HS-5 (cell line): ENCODE measurements at regions not wholly inside any gene's neighbourhood (a gene's known extent, or its start where the extent isn't known, plus 50 kb on each side); places are given as distances from the start of the nearest gene placed in this dataset.
"Not testable (repeated sequence)": the region's sequence is repeated elsewhere in the genome, so short reads cannot be mapped to it uniquely, and the experiment has no call there.

Experiments
- DNase-seq: peaks from one replicate; pipeline ENCODE4 v3.0.0-alpha.2; 2012; ENCODE audit warnings: low read depth

DNA sequence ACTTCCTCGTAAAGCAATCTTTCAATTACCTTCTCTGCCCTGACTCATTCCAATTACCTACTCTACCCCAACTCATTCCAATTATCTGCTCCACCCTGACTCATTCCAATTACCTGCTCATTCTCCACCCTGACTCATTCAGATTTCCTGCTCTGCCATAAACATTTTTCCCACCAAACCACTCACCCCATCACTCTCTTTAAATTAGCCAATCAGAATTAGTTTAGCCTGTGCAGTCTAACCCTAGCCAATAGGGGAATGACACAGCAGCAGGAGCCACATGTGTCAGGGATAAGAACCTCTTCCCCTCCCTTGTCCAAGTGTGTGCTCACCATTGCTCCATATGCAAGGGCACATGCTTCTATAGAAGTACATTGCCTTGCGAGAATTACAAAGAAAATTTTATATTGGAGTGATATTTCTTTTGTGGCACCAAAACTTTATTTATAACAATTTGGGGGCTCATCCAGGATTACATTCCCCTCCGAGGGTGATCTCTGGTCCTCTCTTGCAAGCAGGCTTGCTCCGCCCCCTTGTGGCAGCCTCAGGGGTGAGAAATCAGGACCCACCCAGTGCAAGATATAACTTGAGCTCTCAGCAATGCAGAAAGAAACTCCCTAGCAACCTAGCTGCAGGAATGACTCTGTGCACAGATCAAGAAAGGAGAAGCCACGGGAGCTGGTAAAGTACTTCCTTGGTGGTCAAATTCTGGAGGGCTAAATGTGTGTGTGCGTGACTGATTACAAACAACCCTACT, 551.9 kb upstream of the EYS start:
- DNase-seq, result not testable (repeated sequence)

DNA sequence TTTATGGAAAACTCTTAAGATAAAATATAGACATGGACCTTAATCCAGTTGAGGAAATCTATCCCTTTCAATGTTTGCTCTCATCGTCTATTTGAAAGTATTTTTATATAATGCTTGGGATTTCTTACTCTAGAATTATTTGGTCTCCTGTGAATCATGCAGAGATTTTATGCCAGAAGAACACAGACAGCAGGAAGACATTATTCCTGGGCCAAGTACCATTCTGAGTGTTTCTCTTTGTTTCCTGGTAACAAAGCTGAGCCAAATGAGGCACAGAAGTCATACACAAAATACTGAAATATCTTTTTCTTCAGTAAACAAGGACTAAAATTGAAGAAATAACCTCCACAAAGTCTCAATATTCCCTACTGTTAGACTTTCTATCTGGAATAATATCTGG, 538.2 kb upstream of the EYS start:
- DNase-seq, result no peak

DNA sequence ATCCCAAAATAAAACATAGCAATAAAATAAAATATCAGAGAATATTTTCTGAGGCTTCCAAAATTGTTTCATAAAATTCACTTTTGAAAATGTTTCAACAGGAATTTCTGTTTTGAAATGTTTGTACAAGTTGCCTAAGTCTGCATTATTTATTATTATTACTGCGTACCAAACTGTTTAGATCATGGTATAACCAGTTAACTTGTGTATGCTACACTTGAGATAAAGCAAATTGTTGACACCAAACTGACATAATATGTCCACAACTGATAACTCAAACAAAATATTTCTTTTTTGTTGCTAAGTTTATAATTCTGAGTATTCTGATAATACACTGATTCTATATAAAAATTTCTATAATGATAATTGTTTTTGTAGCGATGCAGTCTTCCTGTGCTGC, 531.8 kb upstream of the EYS start:
- no peak for DNase-seq

DNA sequence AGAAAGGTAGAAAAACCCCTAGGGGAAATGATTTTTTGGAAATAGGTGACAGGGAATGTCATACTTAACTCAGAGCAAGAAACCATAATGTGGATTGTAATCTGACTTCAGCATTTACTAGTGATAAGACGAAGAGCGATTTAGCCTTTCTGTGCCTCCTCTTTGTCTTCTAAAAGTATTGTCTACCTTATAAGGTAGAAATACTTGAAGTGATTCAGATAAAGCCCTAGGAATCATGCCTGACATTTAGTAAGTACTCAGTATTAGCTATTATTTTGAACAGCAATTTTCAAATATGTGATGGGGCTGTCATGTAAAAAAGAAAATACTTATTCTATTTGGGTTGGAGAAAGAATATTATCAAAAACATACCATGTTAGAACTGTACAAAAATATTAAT, 525.9 kb upstream of the EYS start:
- no peak for DNase-seq

DNA sequence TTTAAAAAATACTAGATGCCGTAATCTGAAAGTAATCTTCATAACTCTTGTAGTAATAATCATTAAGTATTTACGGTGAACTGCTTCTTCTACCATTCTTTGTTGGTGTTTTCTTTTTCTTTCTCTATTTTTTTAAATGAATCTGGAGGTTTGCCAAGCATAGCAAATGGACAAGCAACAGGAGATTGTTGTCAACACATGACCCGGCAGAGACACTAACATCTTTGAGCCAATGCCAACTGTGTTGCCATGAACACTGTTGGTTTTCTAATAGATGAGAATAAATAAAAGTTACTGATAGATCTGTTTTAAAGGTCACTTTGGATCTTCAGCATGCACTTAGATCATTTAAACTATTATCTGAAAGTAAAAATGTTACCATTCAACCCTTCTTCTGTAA, 523.6 kb upstream of the EYS start:
- DNase-seq, result no peak

DNA sequence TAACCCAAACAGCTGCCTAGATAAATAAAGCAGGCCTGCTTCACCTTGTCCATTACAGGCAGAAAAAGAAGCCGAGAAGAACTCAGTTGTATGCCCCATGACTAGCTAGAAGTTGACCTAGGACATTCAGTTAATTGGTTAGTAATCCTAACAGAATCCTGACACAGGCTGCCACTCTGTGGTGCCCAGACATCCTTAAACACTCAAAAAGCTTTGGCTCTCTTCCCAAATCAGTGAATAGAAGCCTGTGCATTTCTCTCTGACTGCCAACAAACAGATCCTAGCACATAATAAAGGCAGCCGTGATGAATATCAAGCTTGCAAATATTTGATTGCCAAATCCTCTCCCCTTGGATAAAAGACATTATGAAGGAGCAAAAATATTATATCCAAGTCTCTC, 519.1 kb upstream of the EYS start:
- DNase-seq, result peak; percentile 25

DNA sequence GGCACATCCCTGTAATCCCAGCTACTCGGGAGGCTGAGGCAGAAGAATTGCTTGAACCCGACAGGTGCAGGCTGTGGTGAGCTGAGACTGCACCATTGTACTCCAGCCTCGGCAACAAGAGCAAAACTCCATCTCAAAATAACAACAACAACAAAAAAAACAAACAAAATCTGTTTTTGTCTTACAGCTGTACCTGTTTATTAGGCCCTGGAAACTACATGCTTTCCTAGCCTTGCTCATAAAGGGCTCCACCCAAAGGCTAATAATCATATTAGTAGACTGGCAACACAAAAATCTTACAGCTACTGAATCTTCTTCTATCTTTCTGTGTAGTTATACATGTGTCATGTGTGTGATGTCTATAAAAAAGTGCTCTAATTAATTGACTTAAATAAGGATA, 503.9 kb upstream of the EYS start:
- no peak for DNase-seq

DNA sequence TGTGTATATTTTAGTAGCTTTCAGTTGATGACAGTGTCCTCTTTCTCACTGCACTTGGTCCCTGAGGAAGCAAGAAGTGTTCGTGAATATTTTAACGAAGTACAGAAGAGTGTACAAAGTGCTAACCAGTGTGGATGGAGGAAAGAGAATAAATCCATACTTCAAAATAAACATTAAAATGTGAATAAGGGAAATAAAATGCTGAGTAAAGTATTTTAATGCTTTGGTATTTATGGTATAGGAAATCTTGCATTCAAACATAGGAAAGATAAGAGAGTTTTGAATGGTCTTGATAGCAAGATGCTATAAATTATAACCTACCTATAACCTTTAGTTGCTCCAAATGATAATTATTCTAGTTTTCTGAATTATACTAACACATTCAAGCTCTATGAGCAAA, 493.4 kb upstream of the EYS start:
- DNase-seq, result no peak

DNA sequence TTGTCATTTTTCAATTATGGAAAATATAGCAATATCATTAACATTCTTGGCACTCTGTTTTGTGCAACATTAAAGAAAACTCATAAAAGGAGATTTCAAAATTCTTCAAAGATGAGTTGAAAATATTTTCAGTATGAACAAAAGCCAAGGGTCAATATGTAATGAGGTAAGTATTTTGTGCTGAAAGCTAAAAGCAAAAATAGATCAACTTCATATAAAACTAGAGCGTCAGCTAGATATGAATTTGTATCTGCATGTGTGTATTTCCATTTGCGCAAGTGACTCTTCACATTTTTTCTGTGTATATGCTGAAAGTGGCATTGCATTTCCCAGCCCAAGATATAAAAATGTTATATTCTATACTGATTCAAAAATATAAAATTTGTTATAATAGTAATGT, 492.1 kb upstream of the EYS start:
- DNase-seq, result peak; percentile 71

DNA sequence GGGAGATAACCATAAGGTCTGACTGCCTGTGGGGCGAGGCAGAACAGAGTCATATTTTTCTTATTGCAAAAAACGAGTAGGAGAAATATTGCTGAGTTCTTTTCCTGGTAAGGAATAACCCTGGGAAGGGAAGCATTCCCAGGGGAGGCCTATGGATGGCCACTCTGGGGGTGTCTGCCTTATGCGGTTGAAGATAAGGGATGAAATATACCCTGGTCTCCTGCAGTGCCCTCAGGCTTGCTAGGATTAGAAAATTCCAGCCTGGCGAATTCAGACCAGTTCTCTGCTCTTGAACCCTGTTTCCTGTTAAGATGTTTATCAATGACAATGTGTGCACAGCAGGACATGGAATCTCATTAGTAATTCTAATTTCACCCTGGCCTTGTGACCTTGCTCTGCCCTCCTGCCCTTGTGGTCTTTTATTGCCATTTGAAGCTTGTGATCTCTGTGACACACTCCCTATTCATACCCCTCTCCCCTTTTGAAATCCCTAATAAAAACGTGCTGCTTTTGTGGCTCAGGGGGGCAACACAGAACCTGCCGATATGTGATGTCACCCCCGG, 491.1 kb upstream of the EYS start:
- no peak for DNase-seq

DNA sequence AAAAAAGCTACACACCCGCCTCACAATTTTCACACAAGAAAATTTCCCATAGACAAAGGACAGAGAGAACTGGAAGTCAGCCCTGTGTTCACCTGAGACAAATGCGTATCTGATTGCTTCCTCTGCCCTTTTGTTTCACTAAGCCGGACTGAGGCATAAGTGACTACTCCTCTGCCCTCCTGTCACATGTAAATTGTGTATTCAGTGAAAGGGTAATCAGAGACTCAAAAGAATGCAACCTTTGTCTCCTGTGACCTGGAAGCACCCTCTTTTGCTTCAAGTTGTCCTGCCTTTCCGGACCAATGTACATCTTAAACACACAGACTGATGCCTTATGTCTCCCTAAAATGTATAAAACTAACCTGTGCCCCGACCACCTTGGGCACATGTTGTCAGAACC, 483.8 kb upstream of the EYS start:
- no peak for DNase-seq

DNA sequence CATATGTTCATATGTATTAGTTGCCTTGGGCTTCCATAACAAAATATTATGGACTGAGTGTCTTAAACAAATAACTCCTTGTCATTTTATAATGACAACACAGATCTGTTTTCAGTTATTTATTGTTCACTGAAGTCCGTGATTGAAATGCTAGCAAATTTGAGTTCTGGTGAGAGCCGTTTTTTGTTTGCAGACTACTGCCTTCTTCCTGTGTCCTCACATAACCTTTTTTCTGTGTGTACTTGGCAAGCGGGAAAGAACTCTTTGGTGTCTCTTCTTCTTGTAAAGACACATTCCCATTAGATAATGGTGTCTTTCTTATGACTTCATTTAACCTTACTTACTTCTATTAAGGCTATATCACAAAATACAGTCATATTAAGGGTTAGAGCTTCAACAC, 482.9 kb upstream of the EYS start:
- DNase-seq, result no peak

DNA sequence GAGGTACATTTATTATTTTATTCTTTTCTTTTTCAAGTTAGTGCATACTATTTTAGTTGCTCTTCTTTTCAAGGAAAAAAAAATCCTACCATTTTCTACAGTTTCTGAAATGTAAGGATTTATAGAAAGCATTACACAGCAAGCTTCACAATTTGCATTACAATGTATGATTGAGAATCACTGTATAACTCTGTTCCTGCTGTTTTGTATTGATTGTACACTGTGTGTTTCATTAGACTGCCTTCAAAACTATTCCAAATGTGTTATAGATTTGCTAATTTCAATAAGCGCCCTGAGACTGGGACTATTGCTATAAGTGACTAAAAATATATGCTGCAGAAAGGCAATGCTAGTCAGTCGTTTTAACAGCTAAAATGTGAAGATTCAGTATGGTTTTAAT, 479.7 kb upstream of the EYS start:
- no peak for DNase-seq

DNA sequence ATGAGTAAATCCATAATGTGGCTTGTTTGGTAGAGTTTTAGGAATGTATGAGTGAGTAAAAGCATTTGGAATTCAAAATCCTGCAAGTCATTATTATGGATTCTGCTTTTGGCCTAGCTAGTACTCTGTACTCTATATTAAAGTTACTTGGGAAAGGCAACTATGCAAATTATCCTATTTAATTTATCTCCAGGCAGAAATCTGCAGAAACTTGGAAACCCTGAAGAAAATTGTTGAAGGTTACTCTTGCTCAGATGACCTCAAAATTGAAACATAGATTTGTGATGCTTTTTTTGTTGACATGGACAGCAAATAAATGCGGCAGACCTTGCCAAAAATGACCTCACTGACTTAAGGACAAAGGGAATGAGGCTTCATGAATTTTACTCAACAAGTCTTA, 477.1 kb upstream of the EYS start:
- peak; percentile 80 for DNase-seq

DNA sequence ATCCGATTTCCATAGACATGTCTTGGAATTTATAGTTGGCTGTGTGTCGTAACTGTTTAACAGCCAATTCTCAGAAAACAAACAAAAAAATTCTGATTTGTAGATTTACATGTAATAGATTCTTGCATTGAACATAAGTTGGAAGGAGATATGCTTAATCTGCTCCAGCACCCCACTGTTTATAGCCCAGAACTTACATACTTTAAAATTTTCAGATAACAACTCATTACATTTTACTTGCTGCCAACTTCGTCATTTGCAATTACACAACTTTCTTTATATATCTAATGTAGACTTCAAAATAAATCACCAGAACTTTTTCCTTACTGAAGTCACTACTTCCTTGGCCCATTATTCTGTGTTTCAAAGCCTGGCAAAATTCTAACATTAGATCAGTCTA, 472.3 kb upstream of the EYS start:
- no peak for DNase-seq

DNA sequence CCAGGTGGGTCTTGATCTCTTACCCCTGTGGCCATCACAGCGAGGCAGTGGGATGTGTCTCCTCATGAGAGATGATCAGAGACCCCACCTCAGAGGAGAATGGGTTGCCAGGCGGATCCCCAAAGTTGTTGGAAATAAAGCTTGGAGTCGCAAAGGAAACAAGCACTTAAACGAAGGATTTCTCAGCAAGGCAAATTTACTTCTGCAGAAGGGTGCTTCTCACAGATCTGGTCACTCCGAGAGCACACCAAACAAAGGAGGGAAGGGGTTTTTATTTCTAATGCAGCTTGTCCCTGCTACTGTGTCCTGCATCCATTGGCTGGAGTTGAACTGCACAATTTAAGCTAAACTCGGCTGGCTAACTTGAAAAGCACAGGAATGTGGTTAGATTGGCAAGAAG, 466.6 kb upstream of the EYS start:
- no peak for DNase-seq

DNA sequence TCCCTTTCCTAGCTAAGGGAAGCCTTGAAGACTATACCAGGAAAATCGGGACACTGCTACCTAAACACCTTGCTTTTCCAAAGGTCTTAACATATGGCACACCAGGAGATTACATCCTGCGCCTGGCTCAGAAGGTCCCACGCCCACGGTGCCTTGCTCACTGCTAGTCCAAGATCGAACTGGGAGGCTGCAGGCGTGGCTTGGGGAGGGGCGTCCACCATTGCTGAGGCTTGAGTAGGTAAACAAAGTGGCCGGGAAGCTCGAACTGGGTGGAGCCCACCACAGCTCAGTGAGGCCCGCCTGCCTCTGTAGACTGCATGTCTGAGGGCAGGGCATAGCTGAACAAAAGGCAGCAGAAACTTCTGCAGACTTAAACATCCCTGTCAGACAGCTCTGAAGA, 459.7 kb upstream of the EYS start:
- not testable (repeated sequence) for DNase-seq

DNA sequence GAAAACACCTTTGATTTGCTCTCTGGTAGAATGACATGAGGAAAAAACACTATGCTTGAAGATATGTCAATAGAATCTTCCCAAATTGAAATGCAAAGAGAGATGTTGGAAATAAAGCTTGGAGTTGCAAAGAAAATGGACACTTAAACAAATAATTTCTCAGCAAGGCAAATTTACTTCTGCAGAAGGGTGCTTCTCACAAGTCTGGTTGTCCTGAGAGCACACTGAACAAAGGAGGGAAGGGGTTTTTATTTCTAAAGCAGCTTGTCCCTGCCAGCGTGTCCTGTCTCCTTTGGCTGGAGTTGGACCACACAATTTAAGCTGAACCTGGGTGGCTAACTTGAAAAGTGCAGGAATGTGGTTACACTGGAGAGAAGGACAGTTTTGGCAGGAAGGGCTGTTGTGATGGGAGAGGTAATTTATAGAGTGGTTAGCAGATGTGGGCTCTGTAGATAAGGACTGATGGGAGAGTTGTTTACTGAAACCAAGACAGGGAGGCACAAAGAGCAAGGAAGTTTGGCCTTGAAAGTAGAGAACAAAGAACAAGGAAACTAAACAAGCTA, 454.6 kb upstream of the EYS start:
- DNase-seq, result no peak

DNA sequence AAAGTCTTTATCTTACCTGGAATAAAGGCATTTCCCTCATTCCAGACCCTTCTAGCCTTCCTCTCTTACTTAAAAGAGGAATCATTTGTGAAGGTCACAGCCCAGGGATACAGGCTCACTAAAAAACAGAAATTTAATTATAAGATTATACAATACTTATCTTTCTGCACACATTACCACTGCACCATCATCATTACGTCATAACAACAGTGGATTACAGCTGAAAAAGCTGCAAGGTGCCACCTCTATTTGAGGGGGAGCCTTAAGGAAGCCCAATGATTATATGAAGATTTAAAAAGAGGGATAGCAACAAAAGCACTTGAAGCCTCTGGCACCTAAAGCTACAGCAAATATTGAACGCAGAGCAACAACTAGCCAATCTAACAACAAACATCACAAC, 452.9 kb upstream of the EYS start:
- no peak for DNase-seq

DNA sequence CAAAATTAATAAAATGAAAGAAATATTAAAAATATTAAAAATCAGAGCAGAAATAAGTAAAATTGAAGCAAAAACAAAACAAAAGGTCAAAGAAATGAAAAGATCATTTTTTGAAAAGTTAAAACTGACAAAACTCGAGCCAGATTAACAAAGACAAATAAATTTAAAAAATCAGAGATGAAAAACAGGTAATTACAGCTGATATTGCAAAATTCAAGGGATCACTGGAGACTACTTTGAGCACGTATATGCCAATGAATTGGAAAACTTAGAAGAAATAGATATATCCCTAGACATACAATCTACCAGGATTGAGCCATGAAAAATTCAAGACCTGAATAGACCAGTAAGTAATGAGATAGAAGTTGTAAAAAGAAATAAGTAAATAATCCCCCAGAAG, 446.2 kb upstream of the EYS start:
- no peak for DNase-seq

DNA sequence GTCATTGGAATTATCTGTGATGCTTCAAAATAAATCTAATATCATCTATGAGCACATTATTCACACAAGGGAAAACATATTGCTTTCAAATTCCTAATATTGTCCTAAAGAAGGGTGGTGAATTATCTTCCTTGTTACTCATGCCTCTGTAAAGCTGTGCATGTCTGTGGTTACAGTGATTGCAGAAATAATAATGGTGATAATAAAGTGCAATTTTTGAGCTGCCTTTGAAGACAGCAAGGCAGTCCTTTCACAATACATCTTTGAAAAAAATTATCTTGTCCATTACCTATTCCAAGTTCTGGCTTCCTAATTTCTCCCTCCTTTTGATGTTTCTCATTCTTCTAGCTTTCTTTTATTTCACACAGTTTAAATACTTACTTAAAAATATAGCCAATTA, 442.1 kb upstream of the EYS start:
- no peak for DNase-seq

DNA sequence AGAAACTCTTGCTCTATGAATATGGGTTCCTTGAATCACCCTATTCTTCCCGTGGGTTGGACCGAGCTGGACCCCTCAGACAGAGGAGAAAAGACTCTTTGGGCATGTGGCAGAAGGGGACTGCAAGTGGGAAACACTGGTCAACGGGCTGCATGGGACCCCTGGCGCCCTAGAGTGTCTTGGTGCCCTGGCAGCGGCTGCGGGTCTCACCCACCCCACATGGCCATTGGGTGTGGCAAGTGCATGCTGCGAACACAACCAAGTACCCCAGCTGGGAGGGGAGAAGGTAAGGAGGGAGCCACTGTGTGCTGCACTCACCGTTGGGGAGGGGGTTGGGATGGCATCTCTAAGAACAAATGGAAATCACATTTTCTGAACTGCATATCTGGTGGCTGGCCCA, 438.8 kb upstream of the EYS start:
- DNase-seq, result no peak

DNA sequence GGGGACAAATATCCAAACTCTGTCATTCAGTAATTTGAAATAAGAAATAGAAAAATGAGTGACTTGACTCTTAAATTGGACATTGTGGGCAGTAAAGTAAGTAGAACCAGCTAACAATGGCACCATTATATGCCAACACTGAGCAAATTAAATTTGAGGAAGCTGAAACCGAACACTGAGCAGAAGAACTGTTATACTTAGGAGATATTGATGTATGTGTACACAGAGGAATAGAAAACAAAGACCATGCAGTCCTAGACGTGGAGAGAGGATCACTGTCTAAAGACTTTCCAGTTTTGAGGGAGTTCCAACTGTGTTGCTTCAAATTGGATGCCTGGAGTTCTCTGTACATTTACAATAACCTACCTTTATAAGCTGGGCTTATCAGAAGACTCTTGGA, 427.0 kb upstream of the EYS start:
- no peak for DNase-seq

DNA sequence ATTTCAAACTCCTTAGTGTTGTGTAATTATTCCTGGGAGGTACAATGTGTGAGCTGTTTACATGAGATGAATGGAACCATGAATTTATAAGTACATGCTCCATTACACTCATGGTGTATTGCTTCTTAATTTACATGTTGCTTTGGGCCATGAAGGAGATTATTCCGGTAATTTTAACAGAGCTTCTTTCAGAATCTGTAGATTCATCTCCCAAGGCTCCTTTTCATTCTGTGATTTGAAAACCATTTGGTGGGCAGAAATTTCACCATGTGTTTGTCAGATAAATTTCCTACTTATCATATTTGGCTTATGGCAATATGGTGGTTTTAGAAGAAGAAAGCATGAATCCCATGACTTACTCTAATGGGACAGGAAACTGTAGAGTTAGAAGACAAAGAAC, 421.6 kb upstream of the EYS start:
- DNase-seq, result no peak
